H54 (cell line): ENCODE measurements at regions not wholly inside any gene's neighbourhood (a gene's known extent, or its start where the extent isn't known, plus 50 kb on each side); places are given as distances from the start of the nearest gene placed in this dataset.
A peak's percentile ranks its signal among the peaks of the same experiment; 100 is the strongest.

Source experiments
- DNase-seq: peaks from one replicate; pipeline ENCODE4 v3.0.0; 2011; ENCODE audit warnings: low spot score, mixed read lengths; ENCODE audit not compliant: insufficient read length
- FAIRE-seq: peaks from 3 replicates; lab custom pipeline; 2011; peaks lifted over from hg19 to GRCh38; lab: Jason Lieb, UNC
- POLR2A ChIP-seq: IDR thresholded peaks from 2 replicates; pipeline ENCODE4 v1.6.1; 2011; ENCODE audit warnings: low read depth, mild to moderate bottlenecking, low read length

GRCh38 chr10:84899268-84899667 is 570.9 kb downstream of the CCSER2 start:
- DNase-seq, result no peak
- TF ChIP-seq POLR2A, result no peak
- no peak for FAIRE-seq

GRCh38 chr10:84900141-84900540 is 571.8 kb downstream of the CCSER2 start:
- no peak for FAIRE-seq
- no peak for DNase-seq
- no peak for TF ChIP-seq POLR2A

- no peak for FAIRE-seq
- TF ChIP-seq POLR2A, result no peak
Observed at GRCh38 chr10:84901885-84902284, 573.5 kb downstream of the CCSER2 start.

GRCh38 chr10:84902553-84902952 is 574.2 kb downstream of the CCSER2 start:
- DNase-seq (no peak), FAIRE-seq (no peak)
- TF ChIP-seq POLR2A, result no peak

More at GRCh38 chr10:84901885-84902284, 573.5 kb downstream of the CCSER2 start:
- DNase-seq, result no peak

- FAIRE-seq, result no peak
- TF ChIP-seq POLR2A, result no peak
- DNase-seq, result no peak
Observed at GRCh38 chr10:84903320-84903719, 574.9 kb downstream of the CCSER2 start.

GRCh38 chr10:84907461-84908009 is 579.1 kb downstream of the CCSER2 start:
- DNase-seq (no peak), FAIRE-seq (no peak)
- no peak for TF ChIP-seq POLR2A

- no peak for TF ChIP-seq POLR2A
- DNase-seq, result peak; percentile 26
- peak; percentile 58 for FAIRE-seq
Observed at GRCh38 chr10:84908491-84908890, 580.1 kb downstream of the CCSER2 start.

- no peak for FAIRE-seq
- DNase-seq, result no peak
- TF ChIP-seq POLR2A, result no peak
Observed at GRCh38 chr10:84921701-84922100, 593.3 kb downstream of the CCSER2 start.

GRCh38 chr10:84924131-84924530 is 595.7 kb downstream of the CCSER2 start:
- FAIRE-seq, result no peak
- no peak for DNase-seq
- TF ChIP-seq POLR2A, result no peak

- FAIRE-seq (no peak), DNase-seq (no peak)
- TF ChIP-seq POLR2A, result no peak
Observed at GRCh38 chr10:84925495-84925894, 597.1 kb downstream of the CCSER2 start.

GRCh38 chr10:84933402-84933801 is 605.0 kb downstream of the CCSER2 start:
- no peak for DNase-seq
- no peak for FAIRE-seq
- no peak for TF ChIP-seq POLR2A

- FAIRE-seq (no peak), DNase-seq (no peak)
- TF ChIP-seq POLR2A, result no peak
Observed at GRCh38 chr10:84935772-84936171, 607.4 kb downstream of the CCSER2 start.

GRCh38 chr10:84938117-84938905 is 609.9 kb downstream of the CCSER2 start:
- TF ChIP-seq POLR2A, result no peak
- FAIRE-seq (no peak), DNase-seq (no peak)

- FAIRE-seq (no peak), DNase-seq (no peak)
- no peak for TF ChIP-seq POLR2A
Observed at GRCh38 chr10:84943541-84943940, 615.2 kb downstream of the CCSER2 start.

- TF ChIP-seq POLR2A, result no peak
- DNase-seq (no peak), FAIRE-seq (no peak)
Observed at GRCh38 chr10:84944187-84944586, 615.8 kb downstream of the CCSER2 start.

- FAIRE-seq, result no peak
- TF ChIP-seq POLR2A, result no peak
- no peak for DNase-seq
Observed at GRCh38 chr10:84945791-84946190, 617.4 kb downstream of the CCSER2 start.
